ENCODE measurements at regions not wholly inside any gene's neighbourhood (a gene's known extent, or its start where the extent isn't known, plus 50 kb on each side); places are given as distances from the start of the nearest gene placed in this dataset.

DNA sequence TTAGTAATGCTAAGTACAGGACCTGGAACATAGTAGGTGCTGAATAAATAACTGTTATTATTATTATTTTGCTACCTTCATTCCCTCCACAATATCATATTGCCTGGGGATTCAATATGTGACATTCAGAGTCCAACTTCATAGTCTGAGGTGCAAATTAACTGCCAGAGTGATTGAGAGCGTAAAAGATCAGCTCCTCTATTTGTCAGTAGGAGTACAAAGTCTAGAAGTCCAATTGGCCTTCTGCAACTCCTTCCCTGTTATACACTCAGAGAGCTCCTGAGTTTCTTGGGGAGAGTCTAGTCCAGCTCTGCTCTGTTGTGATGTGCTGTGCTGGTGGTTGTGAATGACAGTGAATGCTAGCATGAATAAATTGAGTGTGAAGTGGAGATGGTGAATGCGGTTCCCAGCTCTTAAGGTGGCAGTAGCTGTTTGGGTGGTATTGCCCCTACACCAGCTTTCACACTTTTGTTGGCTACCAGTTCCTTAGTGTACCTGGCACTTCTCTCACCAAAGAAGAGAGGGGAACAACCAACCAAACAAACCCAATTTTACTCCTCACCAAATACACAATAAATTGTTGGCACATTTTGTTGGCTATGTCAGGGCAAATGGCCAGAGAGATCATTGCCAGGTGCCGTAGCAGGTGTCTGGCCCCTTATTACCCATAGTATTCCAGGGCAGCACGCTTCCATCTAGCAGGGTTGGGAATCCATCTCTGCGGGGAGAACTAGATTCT is 270.1 kb upstream of the TBL1XR1 start:
- H3K36me3 ChIP-seq (ENCODE audit: insufficient read depth, low read length): no peaks in the 10 kb centered on the region
- H3K79me2 ChIP-seq (ENCODE audit: insufficient read depth, low read length): no peaks in the 10 kb centered on the region
- H3K9ac ChIP-seq (ENCODE audit: low read depth, low read length, poor library complexity, severe bottlenecking): no peak overlapping the region
- no peaks in the 10 kb centered on the region for H4K20me1 ChIP-seq (ENCODE audit: insufficient read depth, low read length, poor library complexity, severe bottlenecking)
- no peak overlapping the region for H2AFZ ChIP-seq (ENCODE audit: low read length)
- H3K27me3 ChIP-seq (ENCODE audit: insufficient read depth, low read length, poor library complexity, severe bottlenecking): no peaks in the 10 kb centered on the region
- H3K9me2 ChIP-seq (replicated peaks; ENCODE audit: low read depth, low read length): no peaks in the 10 kb centered on the region
- TF ChIP-seq, protein P1, sequence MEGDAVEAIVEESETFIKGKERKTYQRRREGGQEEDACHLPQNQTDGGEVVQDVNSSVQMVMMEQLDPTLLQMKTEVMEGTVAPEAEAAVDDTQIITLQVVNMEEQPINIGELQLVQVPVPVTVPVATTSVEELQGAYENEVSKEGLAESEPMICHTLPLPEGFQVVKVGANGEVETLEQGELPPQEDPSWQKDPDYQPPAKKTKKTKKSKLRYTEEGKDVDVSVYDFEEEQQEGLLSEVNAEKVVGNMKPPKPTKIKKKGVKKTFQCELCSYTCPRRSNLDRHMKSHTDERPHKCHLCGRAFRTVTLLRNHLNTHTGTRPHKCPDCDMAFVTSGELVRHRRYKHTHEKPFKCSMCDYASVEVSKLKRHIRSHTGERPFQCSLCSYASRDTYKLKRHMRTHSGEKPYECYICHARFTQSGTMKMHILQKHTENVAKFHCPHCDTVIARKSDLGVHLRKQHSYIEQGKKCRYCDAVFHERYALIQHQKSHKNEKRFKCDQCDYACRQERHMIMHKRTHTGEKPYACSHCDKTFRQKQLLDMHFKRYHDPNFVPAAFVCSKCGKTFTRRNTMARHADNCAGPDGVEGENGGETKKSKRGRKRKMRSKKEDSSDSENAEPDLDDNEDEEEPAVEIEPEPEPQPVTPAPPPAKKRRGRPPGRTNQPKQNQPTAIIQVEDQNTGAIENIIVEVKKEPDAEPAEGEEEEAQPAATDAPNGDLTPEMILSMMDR (conservative IDR thresholded peaks at IDR 0.05; ENCODE audit: low read length): no peak
- TF ChIP-seq EZH2phosphoT487 (IDR thresholded peaks at IDR 0.05; ENCODE audit: borderline replicate concordance): no peak
- H3K4me2 ChIP-seq (ENCODE audit: low read depth, low read length, poor library complexity, severe bottlenecking): no peak overlapping the region
- H3K9me3 ChIP-seq (ENCODE audit: insufficient read depth, low read depth, low read length): no peaks in the 10 kb centered on the region
- H3K4me3 ChIP-seq (ENCODE audit: low read length, poor library complexity, severe bottlenecking): no peak overlapping the region
- peaks cover 3% of the 10 kb centered on the region for H3K4me1 ChIP-seq (ENCODE audit: insufficient read depth, low read length, poor library complexity, severe bottlenecking)
- no peaks in the 10 kb centered on the region for H3F3A ChIP-seq (ENCODE audit: low read depth)

DNA sequence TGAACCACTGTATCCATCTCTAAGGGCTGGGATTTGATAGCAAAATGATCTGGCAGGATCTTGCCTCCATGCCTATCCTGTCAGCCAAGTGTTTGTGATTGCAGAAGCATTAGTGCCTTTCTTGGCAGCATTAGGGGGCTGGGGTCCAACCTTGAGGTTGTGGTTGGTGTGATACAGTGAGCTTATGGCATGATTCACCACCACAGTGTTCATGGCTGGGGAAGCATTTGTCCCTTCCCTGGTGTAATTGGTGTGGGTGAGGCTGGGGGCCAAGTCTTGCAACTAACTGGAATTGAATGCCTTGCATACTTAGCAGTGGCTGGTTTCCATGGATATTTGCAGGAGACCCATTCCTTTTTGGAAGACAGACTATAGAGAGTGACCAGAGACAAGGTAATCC is 271.0 kb upstream of the TBL1XR1 start:
- Histone ChIP-seq H3K27me3 (ENCODE audit: insufficient read depth, low read length, poor library complexity, severe bottlenecking) (no peaks in the 10 kb centered on the region), H3K79me2 (ENCODE audit: insufficient read depth, low read length) (no peaks in the 10 kb centered on the region), H3K9me2 (replicated peaks; ENCODE audit: low read depth, low read length) (no peaks in the 10 kb centered on the region), H3K9me3 (ENCODE audit: insufficient read depth, low read depth, low read length) (no peaks in the 10 kb centered on the region), H3F3A (ENCODE audit: low read depth) (no peaks in the 10 kb centered on the region), H4K20me1 (ENCODE audit: insufficient read depth, low read length, poor library complexity, severe bottlenecking) (no peaks in the 10 kb centered on the region), H3K4me2 (ENCODE audit: low read depth, low read length, poor library complexity, severe bottlenecking) (no peak overlapping the region), H3K9ac (ENCODE audit: low read depth, low read length, poor library complexity, severe bottlenecking) (no peak overlapping the region), H3K4me3 (ENCODE audit: low read length, poor library complexity, severe bottlenecking) (no peak overlapping the region), H2AFZ (ENCODE audit: low read length) (no peak overlapping the region), H3K4me1 (ENCODE audit: insufficient read depth, low read length, poor library complexity, severe bottlenecking) (peaks cover 8% of the 10 kb centered on the region), H3K36me3 (ENCODE audit: insufficient read depth, low read length) (no peaks in the 10 kb centered on the region)
- TF ChIP-seq, protein P1 (conservative IDR thresholded peaks at IDR 0.05; ENCODE audit: low read length): no peak
- TF ChIP-seq EZH2phosphoT487 (IDR thresholded peaks at IDR 0.05; ENCODE audit: borderline replicate concordance): no peak

DNA sequence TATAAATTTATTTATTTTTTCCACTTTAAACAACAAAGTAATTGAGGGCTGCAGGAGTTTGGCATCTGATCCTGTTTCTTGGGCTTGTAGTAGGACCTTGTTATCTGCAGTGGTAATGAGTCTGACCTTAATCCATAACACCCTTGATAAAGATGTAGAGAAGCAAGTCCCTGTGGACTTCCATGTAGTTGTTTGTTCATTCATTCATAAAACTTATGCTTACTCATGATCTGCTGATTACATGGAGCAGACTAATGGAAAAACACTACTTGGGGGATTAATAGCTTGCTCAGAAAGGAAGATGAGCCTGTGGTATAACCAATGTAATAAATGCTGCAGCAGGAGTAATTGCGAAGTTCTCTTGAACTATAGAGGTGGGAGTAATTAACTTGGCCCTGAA is 271.5 kb upstream of the TBL1XR1 start:
- H3K4me3 ChIP-seq (ENCODE audit: low read length, poor library complexity, severe bottlenecking): no peak overlapping the region
- no peaks in the 10 kb centered on the region for H3K36me3 ChIP-seq (ENCODE audit: insufficient read depth, low read length)
- H2AFZ ChIP-seq (ENCODE audit: low read length): no peak overlapping the region
- H4K20me1 ChIP-seq (ENCODE audit: insufficient read depth, low read length, poor library complexity, severe bottlenecking): no peaks in the 10 kb centered on the region
- no peak overlapping the region for H3K9ac ChIP-seq (ENCODE audit: low read depth, low read length, poor library complexity, severe bottlenecking)
- no peaks in the 10 kb centered on the region for H3K27me3 ChIP-seq (ENCODE audit: insufficient read depth, low read length, poor library complexity, severe bottlenecking)
- H3K9me2 ChIP-seq (replicated peaks; ENCODE audit: low read depth, low read length): no peaks in the 10 kb centered on the region
- no peaks in the 10 kb centered on the region for H3K9me3 ChIP-seq (ENCODE audit: insufficient read depth, low read depth, low read length)
- H3F3A ChIP-seq (ENCODE audit: low read depth): no peaks in the 10 kb centered on the region
- no peak for TF ChIP-seq EZH2phosphoT487 (IDR thresholded peaks at IDR 0.05; ENCODE audit: borderline replicate concordance)
- TF ChIP-seq, protein P1 (conservative IDR thresholded peaks at IDR 0.05; ENCODE audit: low read length): no peak
- no peaks in the 10 kb centered on the region for H3K79me2 ChIP-seq (ENCODE audit: insufficient read depth, low read length)
- no peak overlapping the region for H3K4me2 ChIP-seq (ENCODE audit: low read depth, low read length, poor library complexity, severe bottlenecking)
- H3K4me1 ChIP-seq (ENCODE audit: insufficient read depth, low read length, poor library complexity, severe bottlenecking): peaks cover 10% of the 10 kb centered on the region

Data from Loucy (cell line).